ENCODE measurements at regions not wholly inside any gene's neighbourhood (a gene's known extent, or its start where the extent isn't known, plus 50 kb on each side); places are given as distances from the start of the nearest gene placed in this dataset.

GRCh38 chrX:138771047-138771446 lies 59.5 kb upstream of the FGF13 start:
- no peak overlapping the region for H2BK12ac ChIP-seq (ENCODE audit: low read length in 2 of 2)
- H2AFZ ChIP-seq (ENCODE audit: low read depth, low read length) = no peak overlapping the region
- no CpG with 5 or more reads among the region's 2 CpGs for WGBS
- H3K9ac ChIP-seq (ENCODE audit: low read length) = no peak overlapping the region
- H3K23ac ChIP-seq (ENCODE audit: low read length in 2 of 2) = no peak overlapping the region
- H2BK120ac ChIP-seq (ENCODE audit: low read depth, low read length) = no peak overlapping the region
- no peak overlapping the region for H3K4ac ChIP-seq (ENCODE audit: low read depth in 1 of 2, low read length in 2 of 2)
- no peak overlapping the region for H3K4me3 ChIP-seq (ENCODE audit: insufficient read depth in 1 of 2, low read depth in 1 of 2, low read length in 2 of 2)
- no peak overlapping the region for H3K4me2 ChIP-seq (ENCODE audit: low read length, poor library complexity, severe bottlenecking)
- no peaks in the 10 kb centered on the region for H3K36me3 ChIP-seq (ENCODE audit: control insufficient read depth in 1 of 2, insufficient read depth in 2 of 2, low read depth in 1 of 2, low read length in 2 of 2)
- no peak overlapping the region for H4K91ac ChIP-seq (ENCODE audit: low read length)
- no peak for DNase-seq
- H3K79me1 ChIP-seq (replicated peaks; ENCODE audit: low read length, poor library complexity, severe bottlenecking) = no peaks in the 10 kb centered on the region
- no peaks in the 10 kb centered on the region for H3K9me3 ChIP-seq (ENCODE audit: control insufficient read depth, low read length)
- H3K18ac ChIP-seq (ENCODE audit: low read depth in 1 of 2, low read length in 2 of 2) = no peak overlapping the region
- H3K14ac ChIP-seq (ENCODE audit: low read length in 2 of 2) = no peak overlapping the region
- no peaks in the 10 kb centered on the region for H3K27me3 ChIP-seq (ENCODE audit: control insufficient read depth in 1 of 2, insufficient read depth in 1 of 2, low read length in 2 of 2)
- no peak overlapping the region for H2BK5ac ChIP-seq (ENCODE audit: low read depth, low read length, poor library complexity, severe bottlenecking)
- H3K27ac ChIP-seq (ENCODE audit: low read length, poor library complexity, severe bottlenecking) = no peak overlapping the region
- H4K8ac ChIP-seq (ENCODE audit: low read length) = no peak overlapping the region
- no peaks in the 10 kb centered on the region for H3K4me1 ChIP-seq (ENCODE audit: control insufficient read depth, insufficient read depth, low read depth, low read length)
- H2AK5ac ChIP-seq (ENCODE audit: low read length, severe bottlenecking) = no peak overlapping the region
- no peak overlapping the region for H2BK15ac ChIP-seq (ENCODE audit: low read depth, poor library complexity, severe bottlenecking)

- no peak overlapping the region for H3K4me2 ChIP-seq (ENCODE audit: low read length, poor library complexity, severe bottlenecking)
- no peak overlapping the region for H3K23ac ChIP-seq (ENCODE audit: low read length in 2 of 2)
- no peak overlapping the region for H4K91ac ChIP-seq (ENCODE audit: low read length)
- H3K36me3 ChIP-seq (ENCODE audit: control insufficient read depth in 1 of 2, insufficient read depth in 2 of 2, low read depth in 1 of 2, low read length in 2 of 2) = no peaks in the 10 kb centered on the region
- H2BK12ac ChIP-seq (ENCODE audit: low read length in 2 of 2) = no peak overlapping the region
- H3K14ac ChIP-seq (ENCODE audit: low read length in 2 of 2) = no peak overlapping the region
- no peak overlapping the region for H4K8ac ChIP-seq (ENCODE audit: low read length)
- H2BK5ac ChIP-seq (ENCODE audit: low read depth, low read length, poor library complexity, severe bottlenecking) = no peak overlapping the region
- H2AFZ ChIP-seq (ENCODE audit: low read depth, low read length) = no peak overlapping the region
- no peaks in the 10 kb centered on the region for H3K27me3 ChIP-seq (ENCODE audit: control insufficient read depth in 1 of 2, insufficient read depth in 1 of 2, low read length in 2 of 2)
- no peak overlapping the region for H3K4me3 ChIP-seq (ENCODE audit: insufficient read depth in 1 of 2, low read depth in 1 of 2, low read length in 2 of 2)
- H3K18ac ChIP-seq (ENCODE audit: low read depth in 1 of 2, low read length in 2 of 2) = no peak overlapping the region
- 100% methylated on average over 1 of the region's 2 CpGs for WGBS
- H3K4ac ChIP-seq (ENCODE audit: low read depth in 1 of 2, low read length in 2 of 2) = no peak overlapping the region
- H2BK15ac ChIP-seq (ENCODE audit: low read depth, poor library complexity, severe bottlenecking) = no peak overlapping the region
- H3K4me1 ChIP-seq (ENCODE audit: control insufficient read depth, insufficient read depth, low read depth, low read length) = no peaks in the 10 kb centered on the region
- no peak overlapping the region for H2AK5ac ChIP-seq (ENCODE audit: low read length, severe bottlenecking)
- H3K27ac ChIP-seq (ENCODE audit: low read length, poor library complexity, severe bottlenecking) = no peak overlapping the region
- H3K9ac ChIP-seq (ENCODE audit: low read length) = no peak overlapping the region
- H3K79me1 ChIP-seq (replicated peaks; ENCODE audit: low read length, poor library complexity, severe bottlenecking) = no peaks in the 10 kb centered on the region
- DNase-seq = no peak
- H2BK120ac ChIP-seq (ENCODE audit: low read depth, low read length) = no peak overlapping the region
- no peaks in the 10 kb centered on the region for H3K9me3 ChIP-seq (ENCODE audit: control insufficient read depth, low read length)
These were observed 58.4 kb upstream of the FGF13 start for GRCh38 chrX:138769918-138770317.

GRCh38 chrX:138765051-138765450 lies 53.5 kb upstream of the FGF13 start:
- DNase-seq = no peak
- Histone ChIP-seq H3K4me2 (ENCODE audit: low read length, poor library complexity, severe bottlenecking) (no peak overlapping the region), H2BK15ac (ENCODE audit: low read depth, poor library complexity, severe bottlenecking) (no peak overlapping the region), H3K36me3 (ENCODE audit: control insufficient read depth in 1 of 2, insufficient read depth in 2 of 2, low read depth in 1 of 2, low read length in 2 of 2) (no peaks in the 10 kb centered on the region), H2BK120ac (ENCODE audit: low read depth, low read length) (no peak overlapping the region), H2BK5ac (ENCODE audit: low read depth, low read length, poor library complexity, severe bottlenecking) (no peak overlapping the region), H3K79me1 (replicated peaks; ENCODE audit: low read length, poor library complexity, severe bottlenecking) (no peaks in the 10 kb centered on the region), H3K23ac (ENCODE audit: low read length in 2 of 2) (no peak overlapping the region), H2BK12ac (ENCODE audit: low read length in 2 of 2) (no peak overlapping the region), H4K8ac (ENCODE audit: low read length) (no peak overlapping the region), H3K4me1 (ENCODE audit: control insufficient read depth, insufficient read depth, low read depth, low read length) (peaks cover 2% of the 10 kb centered on the region), H3K27me3 (ENCODE audit: control insufficient read depth in 1 of 2, insufficient read depth in 1 of 2, low read length in 2 of 2) (no peaks in the 10 kb centered on the region), H3K4me3 (ENCODE audit: insufficient read depth in 1 of 2, low read depth in 1 of 2, low read length in 2 of 2) (no peak overlapping the region), H3K9me3 (ENCODE audit: control insufficient read depth, low read length) (no peaks in the 10 kb centered on the region), H4K91ac (ENCODE audit: low read length) (no peak overlapping the region), H3K27ac (ENCODE audit: low read length, poor library complexity, severe bottlenecking) (no peak overlapping the region), H3K4ac (ENCODE audit: low read depth in 1 of 2, low read length in 2 of 2) (no peak overlapping the region), H2AFZ (ENCODE audit: low read depth, low read length) (no peak overlapping the region), H3K14ac (ENCODE audit: low read length in 2 of 2) (no peak overlapping the region), H3K18ac (ENCODE audit: low read depth in 1 of 2, low read length in 2 of 2) (no peak overlapping the region), H3K9ac (ENCODE audit: low read length) (no peak overlapping the region), H2AK5ac (ENCODE audit: low read length, severe bottlenecking) (no peak overlapping the region)
- WGBS = 55% methylated on average over 1 of the region's 1 CpG

GRCh38 chrX:138763761-138764160 lies 52.2 kb upstream of the FGF13 start:
- no peak overlapping the region for H3K9ac ChIP-seq (ENCODE audit: low read length)
- no peaks in the 10 kb centered on the region for H3K36me3 ChIP-seq (ENCODE audit: control insufficient read depth in 1 of 2, insufficient read depth in 2 of 2, low read depth in 1 of 2, low read length in 2 of 2)
- no peak overlapping the region for H3K4me2 ChIP-seq (ENCODE audit: low read length, poor library complexity, severe bottlenecking)
- no peak overlapping the region for H3K4ac ChIP-seq (ENCODE audit: low read depth in 1 of 2, low read length in 2 of 2)
- H3K23ac ChIP-seq (ENCODE audit: low read length in 2 of 2) = no peak overlapping the region
- H2BK12ac ChIP-seq (ENCODE audit: low read length in 2 of 2) = no peak overlapping the region
- no peaks in the 10 kb centered on the region for H3K79me1 ChIP-seq (replicated peaks; ENCODE audit: low read length, poor library complexity, severe bottlenecking)
- H2BK15ac ChIP-seq (ENCODE audit: low read depth, poor library complexity, severe bottlenecking) = no peak overlapping the region
- no peak overlapping the region for H2AK5ac ChIP-seq (ENCODE audit: low read length, severe bottlenecking)
- no peaks in the 10 kb centered on the region for H3K27me3 ChIP-seq (ENCODE audit: control insufficient read depth in 1 of 2, insufficient read depth in 1 of 2, low read length in 2 of 2)
- H3K27ac ChIP-seq (ENCODE audit: low read length, poor library complexity, severe bottlenecking) = no peak overlapping the region
- no peak overlapping the region for H4K91ac ChIP-seq (ENCODE audit: low read length)
- no peak overlapping the region for H3K18ac ChIP-seq (ENCODE audit: low read depth in 1 of 2, low read length in 2 of 2)
- H3K4me3 ChIP-seq (ENCODE audit: insufficient read depth in 1 of 2, low read depth in 1 of 2, low read length in 2 of 2) = no peak overlapping the region
- WGBS = 86% methylated on average over 3 of the region's 3 CpGs
- no peak overlapping the region for H2BK5ac ChIP-seq (ENCODE audit: low read depth, low read length, poor library complexity, severe bottlenecking)
- DNase-seq = no peak
- no peak overlapping the region for H2BK120ac ChIP-seq (ENCODE audit: low read depth, low read length)
- no peaks in the 10 kb centered on the region for H3K9me3 ChIP-seq (ENCODE audit: control insufficient read depth, low read length)
- H2AFZ ChIP-seq (ENCODE audit: low read depth, low read length) = no peak overlapping the region
- H4K8ac ChIP-seq (ENCODE audit: low read length) = no peak overlapping the region
- H3K4me1 ChIP-seq (ENCODE audit: control insufficient read depth, insufficient read depth, low read depth, low read length) = peaks cover 2% of the 10 kb centered on the region
- no peak overlapping the region for H3K14ac ChIP-seq (ENCODE audit: low read length in 2 of 2)
